Activated CD4-positive, alpha-beta T cell treated with anti-CD3 and anti-CD28 coated beads, Interleukin-2, amount 50 U/mL, for 16 hours (primary cell): ENCODE measurements at regions not wholly inside any gene's neighbourhood (a gene's known extent, or its start where the extent isn't known, plus 50 kb on each side); places are given as distances from the start of the nearest gene placed in this dataset.

ENCODE experiments used
- DNase-seq: peaks from one replicate; pipeline ENCODE4 v3.0.0-alpha.2; 2020

DNA sequence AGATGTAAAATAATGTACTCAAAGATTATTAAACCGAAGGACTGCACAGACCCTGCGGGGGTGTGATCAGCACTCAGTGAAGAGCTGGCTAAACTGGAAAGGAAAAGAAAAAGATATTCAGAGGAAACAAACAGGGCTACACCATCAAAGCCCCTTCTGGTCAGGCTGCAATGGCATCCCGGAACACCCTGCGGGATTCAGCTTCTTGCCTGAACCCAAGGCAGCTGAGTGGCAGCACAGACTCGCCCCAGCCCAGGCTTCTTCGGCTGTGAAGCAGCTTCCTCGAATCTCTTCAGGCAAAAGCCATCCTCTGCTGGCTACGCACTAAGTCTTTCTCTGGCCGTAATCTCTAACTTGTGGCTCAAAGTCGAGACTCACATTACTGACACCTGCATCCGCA lies 220.9 kb downstream of the TEX29 start:
- DNase-seq = no peak

- DNase-seq = no peak
Observed at GRCh38 chr13:111541752-111542529, 221.5 kb downstream of the TEX29 start.

GRCh38 chr13:111542530-111543341 lies 222.3 kb downstream of the TEX29 start:
- no peak for DNase-seq

DNA sequence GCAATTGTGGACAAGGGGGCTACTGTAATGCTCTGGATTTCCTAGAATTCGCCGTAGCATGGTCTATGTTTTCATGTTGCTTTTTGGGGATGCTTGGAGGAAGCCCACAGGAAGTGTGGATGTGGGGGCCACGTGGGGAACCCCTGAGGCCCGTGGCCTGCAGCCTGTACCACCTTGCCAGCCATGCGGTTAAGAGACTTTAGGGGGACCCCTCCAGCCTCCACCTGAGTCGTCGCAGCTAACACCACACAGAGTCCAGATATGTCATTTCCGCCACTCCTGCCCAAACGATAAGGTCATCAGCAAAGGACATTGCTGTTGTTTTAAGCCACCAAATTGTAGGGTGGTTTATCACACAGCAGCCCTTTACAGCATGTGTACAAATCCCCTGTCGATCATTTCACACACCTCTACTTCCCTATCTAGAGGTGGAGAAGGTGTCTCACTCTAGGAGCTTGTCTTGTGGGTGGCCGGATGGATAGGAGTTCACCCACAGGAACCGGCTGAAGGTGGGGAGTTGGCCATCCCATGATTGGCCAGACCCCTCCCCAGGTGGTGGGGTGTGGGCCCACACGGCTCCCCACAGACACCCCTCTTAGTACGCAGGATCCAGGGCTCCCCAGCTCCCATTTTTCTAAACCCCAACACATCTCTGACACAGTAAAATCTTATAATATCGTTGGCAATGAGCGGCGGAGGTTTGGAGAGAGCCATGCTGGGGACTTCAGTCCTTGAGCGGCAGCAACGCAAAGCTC lies 226.7 kb downstream of the TEX29 start:
- no peak for DNase-seq

- DNase-seq = no peak
Observed at GRCh38 chr13:111547726-111548273, 227.4 kb downstream of the TEX29 start.

DNA sequence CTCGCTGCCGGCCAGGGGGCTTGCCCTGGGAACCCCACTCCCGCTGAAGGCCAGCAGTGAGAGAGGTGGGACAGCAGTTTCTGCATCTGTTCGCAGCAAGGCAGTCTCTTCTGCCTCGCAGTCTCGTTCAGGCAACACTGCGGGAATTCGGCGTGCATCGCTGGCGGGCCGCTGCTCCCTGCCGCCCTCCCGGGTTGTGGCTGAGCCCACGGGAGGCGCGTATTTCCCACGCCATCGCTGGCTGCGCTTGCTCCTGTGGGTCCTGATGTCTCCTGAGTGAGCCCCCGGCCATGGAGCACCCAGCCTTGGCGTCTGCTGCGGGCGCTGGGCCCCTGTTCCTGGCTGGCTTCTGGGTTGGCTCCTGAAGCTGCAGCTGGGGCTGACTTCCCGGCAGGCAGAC lies 227.9 kb downstream of the TEX29 start:
- DNase-seq = no peak

DNA sequence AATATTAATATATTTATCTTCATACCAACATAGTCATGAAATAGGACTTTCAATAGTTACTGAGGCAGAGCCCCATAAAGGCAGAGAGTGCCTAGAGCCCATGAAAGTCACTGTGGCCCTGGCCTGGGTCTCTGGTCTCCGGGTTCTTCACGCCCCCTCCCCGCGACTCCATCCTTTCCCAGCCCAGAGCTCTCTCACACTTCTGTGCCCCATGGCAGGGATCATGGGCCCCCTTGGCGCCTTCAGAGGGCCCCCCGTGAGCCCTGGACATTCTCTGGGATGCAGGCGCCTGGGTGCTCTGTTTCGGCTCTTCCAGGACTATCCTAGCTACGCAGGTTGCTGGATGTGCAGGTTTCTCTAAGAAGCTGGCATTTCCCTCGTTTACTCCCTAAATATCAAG lies 228.4 kb downstream of the TEX29 start:
- DNase-seq = no peak

DNA sequence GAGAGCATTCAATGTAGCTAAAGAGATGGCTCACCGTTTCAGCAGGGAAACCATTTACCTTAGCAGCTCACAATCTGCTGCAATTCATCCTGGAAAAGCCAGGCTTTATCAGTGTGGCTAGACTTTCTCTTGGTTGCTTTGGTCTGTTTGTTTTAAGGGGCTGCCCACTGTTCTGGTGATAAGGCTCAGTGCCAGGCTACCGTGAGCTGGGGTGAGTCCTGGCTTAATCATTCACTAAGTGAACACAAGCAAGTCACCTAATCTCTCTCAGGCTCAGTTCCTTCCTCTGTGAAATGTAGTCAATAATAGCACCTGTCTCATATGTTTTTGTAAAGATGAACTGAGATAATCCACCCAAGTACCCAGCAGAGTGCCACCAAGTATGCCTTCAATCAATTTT lies 229.0 kb downstream of the TEX29 start:
- DNase-seq = no peak

- DNase-seq = no peak
Observed at GRCh38 chr13:111550062-111550461, 229.6 kb downstream of the TEX29 start.

GRCh38 chr13:111551204-111551820 lies 230.9 kb downstream of the TEX29 start:
- DNase-seq = no peak

- DNase-seq = no peak
Observed at GRCh38 chr13:111552891-111553655, 232.6 kb downstream of the TEX29 start.

DNA sequence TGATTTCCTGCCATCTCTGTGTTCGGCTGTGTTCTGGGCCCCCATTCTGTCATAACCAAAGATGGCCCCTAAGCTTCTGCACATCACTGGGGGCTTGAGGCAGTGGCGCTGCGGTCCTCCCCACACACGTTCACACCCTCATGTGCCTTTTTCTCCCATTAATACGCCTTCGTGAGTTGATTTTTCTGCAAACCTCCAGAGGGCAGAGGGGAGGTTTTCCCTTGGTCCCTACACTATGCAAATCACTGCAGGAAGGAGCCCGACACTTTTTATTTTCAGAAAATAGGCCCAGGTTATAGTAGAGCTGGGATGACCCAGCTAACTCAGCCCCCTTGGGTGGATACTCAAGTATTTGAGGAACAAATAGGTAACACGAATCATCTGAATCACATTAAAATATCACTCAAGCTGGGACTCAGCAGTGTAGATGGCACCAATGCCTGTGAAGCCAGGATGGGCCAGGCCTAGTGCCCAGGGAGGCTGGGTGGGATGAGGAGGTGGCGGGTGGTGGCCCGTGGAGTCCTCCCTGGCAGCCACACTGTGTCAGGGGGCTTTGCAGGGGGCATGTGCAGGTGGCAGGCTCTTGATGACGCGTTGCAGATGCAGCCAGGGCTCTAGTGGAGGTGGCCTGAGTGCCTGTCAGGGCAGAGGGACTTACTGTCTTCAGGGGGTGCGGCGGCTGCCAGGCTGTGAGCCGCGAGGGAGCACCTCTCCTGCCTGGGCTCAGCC lies 234.3 kb downstream of the TEX29 start:
- DNase-seq = no peak

- DNase-seq = no peak
Observed at GRCh38 chr13:111555268-111555808, 234.9 kb downstream of the TEX29 start.

- no peak for DNase-seq
Observed at GRCh38 chr13:111555903-111556302, 235.5 kb downstream of the TEX29 start.

DNA sequence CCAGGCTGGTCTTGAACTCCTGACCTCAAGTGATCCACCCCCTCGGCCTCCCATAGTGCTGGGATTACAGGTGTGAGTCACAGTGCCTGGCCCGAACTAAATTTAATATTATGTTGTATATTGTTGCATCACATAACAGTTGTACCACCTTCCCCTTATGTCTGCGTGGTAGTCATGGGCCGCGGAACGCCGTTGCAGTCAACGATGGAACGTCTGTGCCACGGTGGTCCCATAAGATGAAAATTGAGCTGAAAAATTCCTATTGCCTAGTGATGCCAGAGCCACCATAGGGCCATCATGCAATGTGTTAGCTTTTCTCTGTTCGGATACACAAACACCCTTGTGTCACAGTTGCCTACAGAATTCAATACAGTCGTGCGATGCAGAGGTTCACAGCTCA lies 236.1 kb downstream of the TEX29 start:
- DNase-seq = no peak

- DNase-seq = no peak
Observed at GRCh38 chr13:111557921-111558699, 237.7 kb downstream of the TEX29 start.

DNA sequence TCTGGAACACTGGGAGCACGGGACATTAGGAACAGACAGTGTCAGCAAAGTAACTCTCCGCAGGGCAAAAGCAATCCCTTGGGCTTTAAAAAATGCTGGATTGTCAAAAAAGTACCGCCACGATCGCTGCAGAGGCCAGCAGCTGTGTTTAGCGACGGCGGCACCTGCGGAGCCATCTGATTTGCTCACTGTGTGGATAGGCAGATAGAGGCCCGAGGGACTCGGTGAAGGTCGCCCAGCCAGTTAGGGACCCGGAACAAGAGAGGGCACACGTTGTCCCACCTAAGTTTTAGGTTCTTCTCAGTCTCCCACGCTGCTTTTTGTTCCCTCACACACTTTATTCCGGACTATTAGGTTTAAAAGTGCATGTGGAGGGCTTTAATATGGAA lies 238.3 kb downstream of the TEX29 start:
- no peak for DNase-seq

GRCh38 chr13:111559612-111560403 lies 239.4 kb downstream of the TEX29 start:
- no peak for DNase-seq

DNA sequence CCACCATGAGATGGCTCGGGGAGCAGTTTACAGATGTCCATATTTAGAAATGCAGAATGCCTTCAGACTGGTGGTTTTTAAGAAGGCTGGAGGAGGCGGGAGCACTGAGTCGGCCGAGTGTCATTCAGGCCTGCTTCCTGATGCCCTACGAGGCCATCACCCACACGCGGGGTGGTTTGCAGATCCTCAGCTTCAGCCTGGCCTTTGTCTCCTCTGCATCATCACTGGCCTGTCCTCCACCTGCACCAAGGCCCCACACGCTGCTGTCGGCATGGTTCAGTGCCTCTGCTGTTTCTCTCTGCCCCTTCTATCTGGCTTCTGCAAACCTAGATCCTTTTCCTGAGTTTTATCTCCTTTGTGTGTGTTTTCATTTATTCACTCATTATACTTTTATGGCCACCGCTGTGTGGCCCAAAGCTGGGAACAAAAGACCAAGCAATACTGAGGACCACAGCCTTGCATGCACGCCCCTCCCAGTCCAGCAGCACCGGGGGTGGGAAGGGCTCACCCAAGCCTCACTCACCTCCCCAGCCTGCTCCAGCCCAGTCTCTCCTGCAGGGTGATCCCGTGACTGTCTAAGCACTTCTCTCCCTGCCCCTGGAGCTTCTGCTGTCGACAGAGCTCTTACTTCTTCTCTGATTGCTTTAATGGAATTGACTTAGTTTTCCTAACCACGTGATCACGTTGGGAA lies 240.8 kb downstream of the TEX29 start:
- no peak for DNase-seq
